DMS114 treated with DMSO at 0.1 percent for 48 hours (cell line): ENCODE measurements at regions not wholly inside any gene's neighbourhood (a gene's known extent, or its start where the extent isn't known, plus 50 kb on each side); places are given as distances from the start of the nearest gene placed in this dataset.

ENCODE experiments used
- DNase-seq: peaks from one replicate; lab custom pipeline; 2025; ENCODE audit not compliant: unreplicated experiment; lab: John Stamatoyannopoulos, UW

GRCh38 chr13:105991622-105992277 is 543.7 kb downstream of the EFNB2 start:
- DNase-seq = no peak

GRCh38 chr13:105991131-105991530 is 544.3 kb downstream of the EFNB2 start:
- DNase-seq = no peak

- DNase-seq = no peak
Measured at GRCh38 chr13:105990256-105990958, 545.1 kb downstream of the EFNB2 start.

- no peak for DNase-seq
Measured at GRCh38 chr13:105984646-105985045, 550.8 kb downstream of the EFNB2 start.

- no peak for DNase-seq
Measured at GRCh38 chr13:105984236-105984635, 551.2 kb downstream of the EFNB2 start.

- no peak for DNase-seq
Measured at GRCh38 chr13:105982219-105982930, 553.1 kb downstream of the EFNB2 start.

GRCh38 chr13:105979131-105980011 is 556.1 kb downstream of the EFNB2 start:
- no peak for DNase-seq

GRCh38 chr13:105974380-105974779 is 561.1 kb downstream of the EFNB2 start:
- no peak for DNase-seq

- DNase-seq = no peak
Measured at GRCh38 chr13:105972811-105973590, 562.5 kb downstream of the EFNB2 start.

- no peak for DNase-seq
Measured at GRCh38 chr13:105972306-105972721, 563.1 kb downstream of the EFNB2 start.

- DNase-seq = no peak
Measured at GRCh38 chr13:105971738-105972137, 563.7 kb downstream of the EFNB2 start.

- no peak for DNase-seq
Measured at GRCh38 chr13:105971312-105971711, 564.1 kb downstream of the EFNB2 start.

GRCh38 chr13:105969761-105970160 is 565.7 kb downstream of the EFNB2 start:
- no peak for DNase-seq

- DNase-seq = no peak
Measured at GRCh38 chr13:105965910-105966309, 569.6 kb downstream of the EFNB2 start.

GRCh38 chr13:105962080-105962479 is 573.4 kb downstream of the EFNB2 start:
- no peak for DNase-seq

GRCh38 chr13:105961438-105961837 is 574.0 kb downstream of the EFNB2 start:
- no peak for DNase-seq

GRCh38 chr13:105960326-105960725 is 575.1 kb downstream of the EFNB2 start:
- DNase-seq = no peak

- DNase-seq = no peak
Measured at GRCh38 chr13:105959876-105960275, 575.6 kb downstream of the EFNB2 start.

- no peak for DNase-seq
Measured at GRCh38 chr13:105957769-105958438, 577.6 kb downstream of the EFNB2 start.

- no peak for DNase-seq
Measured at GRCh38 chr13:105956921-105957320, 578.5 kb downstream of the EFNB2 start.
